Lower leg skin (tissue), 4 donors: ENCODE measurements at regions not wholly inside any gene's neighbourhood (a gene's known extent, or its start where the extent isn't known, plus 50 kb on each side); places are given as distances from the start of the nearest gene placed in this dataset.

Experiments
- DNase-seq, 2 donors: peaks; one replicate each; pipeline ENCODE4 v3.0.0-alpha.2; 2019; ENCODE audit warnings: low spot score in 2 of 2
- H3K4me3 ChIP-seq: fragments of 200-600 bp; sonication (generic); 2 replicates; pipeline ENCODE4 v1.5.1; 2017; ENCODE audit warnings: mild to moderate bottlenecking, low read depth; ENCODE audit not compliant: poor library complexity, severe bottlenecking
- POLR2A ChIP-seq, 2 donors: fragments of 450-650 bp; IDR thresholded peaks; one replicate each; pipeline ENCODE4 v1.6.1; 2016 to 2017; ENCODE audit warnings: antibody characterized with exemption in 2 of 2, mild to moderate bottlenecking in 1 of 2, moderate library complexity in 1 of 2
- WGBS, 2 donors: methylation state at CpG; one replicate each; pipeline ENCODE4 v1.1.5; 2018; 5-methylcytosine and 5-hydroxymethylcytosine counted together
- intact Hi-C: fragments of 100-400 bp; cut with DNase I; formaldehyde crosslinking; loops from one replicate; pipeline ENCODE4 v1.15.0; 2023; ENCODE audit warnings: low total_unique reads
- TF ChIP-seq, protein P1 (sequence below), 3 donors: fragments of 450-650 bp; IDR thresholded peaks; one replicate each; pipeline ENCODE4 v1.5.1; 2016; ENCODE audit warnings: antibody characterized with exemption in 3 of 3, mild to moderate bottlenecking in 3 of 3, moderate library complexity in 2 of 3

DNA sequence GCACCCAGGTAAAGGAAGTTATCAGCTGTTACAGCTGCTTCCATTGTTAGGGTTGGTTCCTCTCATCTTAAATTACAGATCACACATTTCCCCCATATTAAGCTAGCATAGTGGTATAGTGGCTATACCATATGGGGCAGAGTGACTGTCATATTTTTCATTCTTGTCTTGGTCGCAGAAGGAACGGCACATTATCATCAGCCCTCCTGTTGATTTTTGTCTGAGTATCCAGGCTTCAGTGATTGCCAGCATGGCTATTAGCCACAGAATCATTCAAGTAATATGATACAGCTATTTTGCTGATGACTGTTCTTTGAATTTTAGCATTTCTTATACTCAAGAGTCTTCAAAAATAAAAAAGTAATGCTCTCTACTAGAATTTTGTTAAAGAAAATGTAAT is 240.9 kb downstream of the LIG4 start:
- no peak for TF ChIP-seq POLR2A (IDR thresholded peaks at IDR 0.05)
- TF ChIP-seq, protein P1, sequence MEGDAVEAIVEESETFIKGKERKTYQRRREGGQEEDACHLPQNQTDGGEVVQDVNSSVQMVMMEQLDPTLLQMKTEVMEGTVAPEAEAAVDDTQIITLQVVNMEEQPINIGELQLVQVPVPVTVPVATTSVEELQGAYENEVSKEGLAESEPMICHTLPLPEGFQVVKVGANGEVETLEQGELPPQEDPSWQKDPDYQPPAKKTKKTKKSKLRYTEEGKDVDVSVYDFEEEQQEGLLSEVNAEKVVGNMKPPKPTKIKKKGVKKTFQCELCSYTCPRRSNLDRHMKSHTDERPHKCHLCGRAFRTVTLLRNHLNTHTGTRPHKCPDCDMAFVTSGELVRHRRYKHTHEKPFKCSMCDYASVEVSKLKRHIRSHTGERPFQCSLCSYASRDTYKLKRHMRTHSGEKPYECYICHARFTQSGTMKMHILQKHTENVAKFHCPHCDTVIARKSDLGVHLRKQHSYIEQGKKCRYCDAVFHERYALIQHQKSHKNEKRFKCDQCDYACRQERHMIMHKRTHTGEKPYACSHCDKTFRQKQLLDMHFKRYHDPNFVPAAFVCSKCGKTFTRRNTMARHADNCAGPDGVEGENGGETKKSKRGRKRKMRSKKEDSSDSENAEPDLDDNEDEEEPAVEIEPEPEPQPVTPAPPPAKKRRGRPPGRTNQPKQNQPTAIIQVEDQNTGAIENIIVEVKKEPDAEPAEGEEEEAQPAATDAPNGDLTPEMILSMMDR (IDR thresholded peaks at IDR 0.05): no peak
- 69 to 82% methylated on average over 2 of the region's 2 CpGs for WGBS, 2 donors
- no peak overlapping the region for H3K4me3 ChIP-seq
- intact Hi-C loops: no loop called here
- no peak for DNase-seq

DNA sequence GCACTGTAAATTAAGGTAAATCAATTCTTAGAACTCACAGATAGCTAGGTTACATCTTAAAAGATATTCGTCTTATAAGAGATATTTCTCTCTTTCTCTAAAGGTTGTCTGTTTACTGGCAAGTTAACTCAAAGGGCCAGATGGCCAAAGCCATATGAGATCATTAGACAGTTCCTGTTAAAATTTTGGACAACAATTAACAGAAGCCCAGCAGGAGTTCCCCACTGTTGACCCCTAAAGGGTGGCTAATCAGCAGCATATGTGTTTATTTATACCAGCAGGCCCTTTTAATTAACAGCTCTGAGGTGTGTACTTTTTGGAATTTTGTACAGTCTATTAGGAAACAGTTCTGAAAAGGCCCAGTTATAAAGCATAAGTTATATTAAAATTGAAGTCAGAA is 245.8 kb downstream of the LIG4 start:
- intact Hi-C loops: no loop called here
- DNase-seq: no peak
- WGBS, 2 donors: 61 to 71% methylated on average over 1 of the region's 1 CpG
- TF ChIP-seq, protein P1 (IDR thresholded peaks at IDR 0.05): no peak
- TF ChIP-seq POLR2A (IDR thresholded peaks at IDR 0.05): no peak
- H3K4me3 ChIP-seq: no peak overlapping the region

DNA sequence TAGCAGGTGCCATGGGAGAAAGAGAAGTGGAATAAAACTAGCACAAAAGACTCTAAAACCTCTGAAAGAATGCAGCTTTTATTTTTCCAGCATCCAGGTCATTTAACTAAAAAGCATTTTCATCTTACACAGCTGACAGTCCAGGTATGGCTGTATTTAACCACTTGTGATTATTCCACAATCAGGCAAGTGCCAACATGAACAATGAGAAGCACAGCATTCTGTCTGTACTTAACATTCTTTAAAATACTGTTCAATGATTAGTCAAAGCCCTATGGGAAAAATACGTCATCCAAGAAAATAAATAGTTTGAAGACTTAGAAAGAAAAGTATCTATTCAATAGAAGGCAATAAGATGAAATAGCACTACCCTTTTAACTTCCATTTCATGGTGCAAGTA is 246.9 kb downstream of the LIG4 start:
- DNase-seq: no peak
- no peak for TF ChIP-seq POLR2A (IDR thresholded peaks at IDR 0.05)
- TF ChIP-seq, protein P1 (IDR thresholded peaks at IDR 0.05): no peak
- 48 to 54% methylated on average over 1 of the region's 1 CpG for WGBS, 2 donors
- intact Hi-C loops: no loop called here
- H3K4me3 ChIP-seq: no peak overlapping the region

DNA sequence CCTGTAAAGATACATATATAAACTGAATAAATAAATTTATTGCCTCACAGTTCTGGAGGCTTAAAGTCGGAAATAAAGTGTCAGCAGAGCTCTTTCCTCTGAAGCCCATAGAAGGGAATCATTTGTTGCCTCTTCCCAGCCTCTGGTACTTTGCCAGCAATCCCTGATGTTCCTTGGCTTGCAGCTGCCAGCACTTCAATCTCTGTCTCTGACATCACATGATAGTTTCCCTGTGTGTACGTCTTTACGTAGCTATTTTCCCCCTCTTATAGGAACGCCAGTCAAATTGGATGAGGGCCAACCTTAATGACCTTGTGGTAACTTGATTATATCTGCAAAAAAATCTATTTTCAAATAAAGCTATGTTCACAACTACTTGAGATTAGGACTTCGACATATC is 250.9 kb downstream of the LIG4 start:
- TF ChIP-seq, protein P1 (IDR thresholded peaks at IDR 0.05): no peak
- no peak for TF ChIP-seq POLR2A (IDR thresholded peaks at IDR 0.05)
- intact Hi-C loops: no loop called here
- WGBS, 2 donors: 36 to 43% methylated on average over 5 of the region's 5 CpGs
- DNase-seq: no peak
- H3K4me3 ChIP-seq: no peak overlapping the region

DNA sequence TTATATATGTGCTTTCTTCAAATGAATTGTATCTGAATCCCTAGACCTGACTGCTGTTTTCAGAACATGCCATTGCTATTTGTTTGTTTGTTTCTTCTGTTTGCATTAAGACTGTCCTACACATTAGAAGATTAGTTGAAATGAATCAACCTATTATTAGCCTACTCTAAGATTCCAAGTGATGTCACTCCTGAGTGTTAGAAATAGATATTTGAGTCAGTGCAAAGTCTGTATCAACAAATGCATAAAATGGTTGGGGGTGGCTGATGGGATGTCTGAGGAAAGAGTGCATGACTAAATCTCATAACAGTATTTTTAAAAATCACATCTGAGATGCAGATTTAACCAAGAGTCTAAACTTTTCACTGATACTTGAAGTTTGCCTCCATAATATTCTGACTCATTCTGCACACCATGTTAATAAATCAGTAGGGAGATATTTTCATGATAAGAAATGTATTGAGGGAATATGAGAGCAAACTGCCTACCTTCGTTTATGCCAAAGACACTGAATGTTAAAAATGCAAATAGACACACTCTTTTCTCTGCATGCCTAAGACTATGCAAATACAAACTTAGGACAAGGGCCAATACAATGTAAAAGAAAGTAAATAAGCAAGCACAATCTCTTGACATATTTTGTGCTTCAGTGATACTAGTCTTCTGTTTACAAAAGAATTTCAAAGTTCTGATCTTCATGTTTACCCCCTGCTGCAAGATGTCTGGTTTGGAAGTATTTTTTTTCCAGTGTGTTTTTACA is 253.3 kb downstream of the LIG4 start:
- 29 to 39% methylated on average over 1 of the region's 1 CpG for WGBS, 2 donors
- TF ChIP-seq, protein P1 (IDR thresholded peaks at IDR 0.05): no peak
- TF ChIP-seq POLR2A (IDR thresholded peaks at IDR 0.05): no peak
- H3K4me3 ChIP-seq: no peak overlapping the region
- DNase-seq: no peak
- intact Hi-C loops: no loop called here

DNA sequence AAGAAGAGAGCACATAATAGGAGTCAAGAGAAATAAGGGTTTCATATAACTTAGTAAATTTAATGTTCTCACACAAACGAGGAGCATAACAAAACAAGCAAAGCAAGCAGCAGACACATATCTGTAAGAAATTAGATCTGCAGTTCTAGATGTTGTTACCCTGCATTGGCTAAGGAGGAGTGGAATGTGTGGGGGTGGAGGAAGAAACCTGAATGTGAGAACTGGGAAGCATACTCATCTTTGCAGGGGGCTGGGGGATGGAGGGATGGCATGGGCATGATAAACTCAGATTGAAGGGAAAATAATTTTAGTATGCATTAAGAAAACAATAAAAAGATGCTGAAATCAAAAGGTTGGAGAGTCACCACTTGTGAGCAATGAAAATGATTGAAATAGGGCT is 255.0 kb downstream of the LIG4 start:
- 39 to 48% methylated on average over 1 of the region's 1 CpG for WGBS, 2 donors
- H3K4me3 ChIP-seq: no peak overlapping the region
- TF ChIP-seq, protein P1 (IDR thresholded peaks at IDR 0.05): no peak
- no peak for DNase-seq
- intact Hi-C loops: no loop called here
